ENCODE measurements at regions not wholly inside any gene's neighbourhood (a gene's known extent, or its start where the extent isn't known, plus 50 kb on each side); places are given as distances from the start of the nearest gene placed in this dataset.
"Not testable (repeated sequence)": the region's sequence is repeated elsewhere in the genome, so short reads cannot be mapped to it uniquely, and the experiment has no call there.

GRCh38 chr16:59463776-59464175 is 729.7 kb upstream of the GOT2 start:
- H3K27ac ChIP-seq, result no peak overlapping the region
- no peak for TF ChIP-seq CTCF (conservative IDR thresholded peaks at IDR 0.05)

- H3K27ac ChIP-seq, result no peak overlapping the region
- no peak for TF ChIP-seq CTCF (conservative IDR thresholded peaks at IDR 0.05)
These were observed 725.7 kb upstream of the GOT2 start for GRCh38 chr16:59459806-59460205.

- no peak for TF ChIP-seq CTCF (conservative IDR thresholded peaks at IDR 0.05)
- no peak overlapping the region for H3K27ac ChIP-seq
These were observed 721.4 kb upstream of the GOT2 start for GRCh38 chr16:59455497-59455896.

GRCh38 chr16:59450513-59450912 is 716.4 kb upstream of the GOT2 start:
- H3K27ac ChIP-seq, result not testable (repeated sequence)

GRCh38 chr16:59440502-59440901 is 706.4 kb upstream of the GOT2 start:
- no peak for TF ChIP-seq CTCF (conservative IDR thresholded peaks at IDR 0.05)
- H3K27ac ChIP-seq, result no peak overlapping the region

GRCh38 chr16:59432896-59433295 is 698.8 kb upstream of the GOT2 start:
- no peak for TF ChIP-seq CTCF (conservative IDR thresholded peaks at IDR 0.05)
- no peak overlapping the region for H3K27ac ChIP-seq

GRCh38 chr16:59432276-59432675 is 698.2 kb upstream of the GOT2 start:
- H3K27ac ChIP-seq, result no peak overlapping the region
- TF ChIP-seq CTCF (conservative IDR thresholded peaks at IDR 0.05), result no peak

- no peak for TF ChIP-seq CTCF (conservative IDR thresholded peaks at IDR 0.05)
These were observed 690.7 kb upstream of the GOT2 start for GRCh38 chr16:59424714-59425273.

More at GRCh38 chr16:59424714-59425273, 690.7 kb upstream of the GOT2 start:
- no peak overlapping the region for H3K27ac ChIP-seq
